Activated T-helper 2 cell treated with anti-CD3 and anti-CD28 coated beads, Interferon-gamma antibody, Interleukin-2, Interleukin-4, amounts not matched to agents 10 μg/mL and 5 μg/mL and 100 μg/mL, durations not matched to agents 14 hours and 24 hours and 36 hours (primary cell): ENCODE measurements at regions not wholly inside any gene's neighbourhood (a gene's known extent, or its start where the extent isn't known, plus 50 kb on each side); places are given as distances from the start of the nearest gene placed in this dataset.
"Not testable (repeated sequence)": the region's sequence is repeated elsewhere in the genome, so short reads cannot be mapped to it uniquely, and the experiment has no call there.

Experiments used
- DNase-seq: peaks from one replicate; pipeline ENCODE4 v3.0.0; 2021; ENCODE audit warnings: low spot score
- H3K27ac Mint-ChIP-seq: one replicate; pipeline ENCODE4 v1.8.0; 2021; ENCODE audit warnings: mixed read lengths
- H3K27me3 Mint-ChIP-seq: one replicate; pipeline ENCODE4 v1.8.0; 2021; ENCODE audit warnings: low read depth, mixed read lengths
- H3K36me3 Mint-ChIP-seq: one replicate; pipeline ENCODE4 v1.8.0; 2021; ENCODE audit warnings: low read depth, mixed read lengths
- H3K4me1 Mint-ChIP-seq: one replicate; pipeline ENCODE4 v1.8.0; 2021; ENCODE audit warnings: low read depth, mixed read lengths
- H3K4me3 Mint-ChIP-seq: one replicate; pipeline ENCODE4 v1.8.0; 2021; ENCODE audit warnings: low read depth, mild to moderate bottlenecking, moderate library complexity, mixed read lengths
- H3K9me3 Mint-ChIP-seq: one replicate; pipeline ENCODE4 v1.8.0; 2021; ENCODE audit warnings: mixed read lengths
- intact Hi-C: fragments of 100-400 bp; cut with micrococcal nuclease; formaldehyde crosslinking; loops from one replicate; pipeline ENCODE4 v1.15.1; 2023

- Mint-ChIP-seq H3K4me3 (no peak overlapping the region), H3K27ac (no peak overlapping the region), H3K4me1 (no peaks in the 10 kb centered on the region), H3K36me3 (no peaks in the 10 kb centered on the region), H3K27me3 (no peaks in the 10 kb centered on the region), H3K9me3 (peaks cover 4% of the 10 kb centered on the region)
- intact Hi-C loops: no loop called here
- DNase-seq: no peak
Observed at GRCh38 chr14:86066651-86067050, 536.7 kb downstream of the FLRT2 start.

DNA sequence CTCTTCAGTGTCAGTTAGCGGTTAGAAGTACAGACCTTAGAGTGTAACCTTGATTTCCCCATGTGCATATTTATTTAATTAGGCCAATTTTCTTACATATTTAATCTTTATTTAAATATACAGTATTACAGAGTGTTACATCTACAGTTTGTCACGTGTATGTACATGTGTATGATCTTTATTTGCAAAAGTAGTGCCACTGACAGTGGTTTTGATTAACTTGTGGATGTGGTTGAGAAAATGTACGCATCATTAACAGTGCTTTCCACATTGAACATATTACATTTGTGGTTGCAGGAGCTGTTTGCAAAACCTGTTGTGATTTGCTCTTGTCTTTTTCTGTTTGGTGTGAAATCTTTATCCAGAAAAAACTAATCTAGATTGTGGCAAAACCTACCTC is 535.5 kb downstream of the FLRT2 start:
- H3K9me3 Mint-ChIP-seq: peaks cover 4% of the 10 kb centered on the region
- H3K36me3 Mint-ChIP-seq: no peaks in the 10 kb centered on the region

GRCh38 chr14:86064595-86064994 is 534.7 kb downstream of the FLRT2 start:
- DNase-seq, H3K4me3 Mint-ChIP-seq, H3K36me3 Mint-ChIP-seq, H3K4me1 Mint-ChIP-seq, H3K9me3 Mint-ChIP-seq, H3K27me3 Mint-ChIP-seq, H3K27ac Mint-ChIP-seq, intact Hi-C loops: not testable (repeated sequence)

More for the DNA sequence above, 535.5 kb downstream of the FLRT2 start:
- Mint-ChIP-seq H3K4me3 (no peak overlapping the region), H3K27me3 (no peaks in the 10 kb centered on the region), H3K4me1 (no peaks in the 10 kb centered on the region), H3K27ac (no peak overlapping the region)
- intact Hi-C loops: no loop called here
- no peak for DNase-seq

DNA sequence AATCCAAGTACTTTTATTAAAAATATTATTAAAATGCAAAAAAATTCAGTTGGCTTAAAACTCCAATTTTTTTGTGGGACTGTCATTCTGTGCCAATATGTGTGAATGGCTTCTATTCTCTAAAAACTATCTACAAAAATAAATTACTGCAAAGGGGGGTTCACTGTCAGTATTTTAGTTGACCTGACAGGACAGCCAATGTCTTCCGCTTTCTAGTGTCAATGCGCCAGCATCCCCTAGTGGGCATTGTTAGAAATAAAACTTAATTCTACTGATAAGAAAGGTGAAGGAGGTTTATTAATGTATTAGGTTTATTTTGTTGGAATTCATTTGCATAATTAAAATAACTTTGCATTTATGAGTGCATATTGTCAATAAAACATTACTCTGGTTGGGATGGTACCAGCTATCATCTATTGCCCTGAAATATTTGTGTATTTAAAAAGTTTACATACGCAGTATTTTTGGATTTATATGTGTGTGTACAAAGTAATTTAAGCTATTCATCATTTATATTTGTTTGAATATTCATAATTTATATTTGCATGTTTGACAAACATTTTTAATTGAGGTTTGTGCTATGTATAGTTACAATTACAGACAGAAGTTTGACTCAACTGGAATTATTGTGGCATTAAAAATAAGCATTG is 527.2 kb downstream of the FLRT2 start:
- H3K4me1 Mint-ChIP-seq: no peaks in the 10 kb centered on the region
- intact Hi-C loops: no loop called here
- no peak overlapping the region for H3K4me3 Mint-ChIP-seq
- no peak for DNase-seq
- no peaks in the 10 kb centered on the region for H3K36me3 Mint-ChIP-seq
- H3K27me3 Mint-ChIP-seq: no peaks in the 10 kb centered on the region
- H3K27ac Mint-ChIP-seq: no peak overlapping the region
- no peaks in the 10 kb centered on the region for H3K9me3 Mint-ChIP-seq

GRCh38 chr14:86055512-86056075 is 525.6 kb downstream of the FLRT2 start:
- no peak overlapping the region for H3K27ac Mint-ChIP-seq
- H3K4me1 Mint-ChIP-seq: no peaks in the 10 kb centered on the region
- no peaks in the 10 kb centered on the region for H3K27me3 Mint-ChIP-seq
- intact Hi-C loops: no loop called here
- no peaks in the 10 kb centered on the region for H3K36me3 Mint-ChIP-seq
- no peak overlapping the region for H3K4me3 Mint-ChIP-seq
- H3K9me3 Mint-ChIP-seq: no peaks in the 10 kb centered on the region
- no peak for DNase-seq

GRCh38 chr14:86052868-86053267 is 522.9 kb downstream of the FLRT2 start:
- H3K4me1 Mint-ChIP-seq: no peaks in the 10 kb centered on the region
- no peak overlapping the region for H3K4me3 Mint-ChIP-seq
- intact Hi-C loops: no loop called here
- H3K27me3 Mint-ChIP-seq: no peaks in the 10 kb centered on the region
- no peaks in the 10 kb centered on the region for H3K9me3 Mint-ChIP-seq
- no peak overlapping the region for H3K27ac Mint-ChIP-seq
- no peak for DNase-seq
- no peaks in the 10 kb centered on the region for H3K36me3 Mint-ChIP-seq

GRCh38 chr14:86050757-86051156 is 520.8 kb downstream of the FLRT2 start:
- intact Hi-C loops: no loop called here
- no peaks in the 10 kb centered on the region for H3K4me1 Mint-ChIP-seq
- H3K4me3 Mint-ChIP-seq: no peak overlapping the region
- H3K27ac Mint-ChIP-seq: no peak overlapping the region
- H3K36me3 Mint-ChIP-seq: no peaks in the 10 kb centered on the region
- no peaks in the 10 kb centered on the region for H3K9me3 Mint-ChIP-seq
- no peaks in the 10 kb centered on the region for H3K27me3 Mint-ChIP-seq
- DNase-seq: no peak

DNA sequence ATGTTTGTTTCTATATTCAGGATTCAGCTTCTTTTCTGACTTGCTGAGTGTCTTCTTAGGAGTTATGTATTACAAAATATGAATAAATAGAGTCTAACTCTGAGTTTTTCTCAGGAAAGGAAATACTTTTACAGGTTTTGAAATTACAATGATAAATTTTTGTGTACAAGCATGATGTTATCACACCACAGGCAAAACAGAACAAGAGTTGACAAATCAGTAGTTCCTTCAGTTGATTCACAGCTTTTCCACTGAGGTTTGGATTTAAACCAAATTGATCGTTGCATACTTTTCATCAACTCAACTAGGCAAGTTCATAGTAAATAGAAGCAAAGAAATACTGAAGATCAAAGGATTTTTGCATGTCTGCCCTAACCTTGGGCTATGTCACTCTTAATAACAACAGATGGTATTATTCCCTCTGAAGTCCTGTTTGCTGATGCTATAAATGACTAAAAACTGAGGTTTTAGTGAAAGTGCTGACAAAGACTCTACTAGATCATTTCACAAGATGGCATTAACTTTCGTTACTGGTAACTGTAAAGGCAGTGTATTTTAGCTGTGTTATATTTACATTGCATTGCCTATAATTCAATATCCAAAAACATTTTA is 520.2 kb downstream of the FLRT2 start:
- intact Hi-C loops: no loop called here
- no peaks in the 10 kb centered on the region for H3K4me1 Mint-ChIP-seq
- H3K36me3 Mint-ChIP-seq: no peaks in the 10 kb centered on the region
- no peak overlapping the region for H3K4me3 Mint-ChIP-seq
- no peak overlapping the region for H3K27ac Mint-ChIP-seq
- no peak for DNase-seq
- no peaks in the 10 kb centered on the region for H3K9me3 Mint-ChIP-seq
- H3K27me3 Mint-ChIP-seq: no peaks in the 10 kb centered on the region

DNA sequence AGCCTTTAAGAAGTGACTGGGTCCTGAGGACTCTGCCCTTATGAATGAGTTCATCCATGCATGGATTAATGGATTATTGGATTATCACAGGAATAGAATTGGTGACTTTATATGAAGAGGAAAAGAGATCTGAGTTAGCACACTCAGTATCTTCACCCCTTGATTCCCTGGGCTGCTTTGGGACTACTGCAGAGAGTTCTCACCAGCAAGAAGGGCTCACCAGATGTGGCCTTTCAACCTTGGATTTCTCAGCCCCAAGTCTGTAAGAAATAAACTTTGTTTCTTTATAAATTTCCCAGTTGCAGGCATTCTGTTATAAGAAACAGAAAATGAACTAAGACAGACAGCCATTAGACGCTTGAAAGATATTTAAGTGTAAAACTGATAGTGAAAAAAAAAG is 509.2 kb downstream of the FLRT2 start:
- no peaks in the 10 kb centered on the region for H3K4me1 Mint-ChIP-seq
- no peaks in the 10 kb centered on the region for H3K27me3 Mint-ChIP-seq
- no peaks in the 10 kb centered on the region for H3K36me3 Mint-ChIP-seq
- no peak for DNase-seq
- H3K27ac Mint-ChIP-seq: no peak overlapping the region
- H3K4me3 Mint-ChIP-seq: no peak overlapping the region
- H3K9me3 Mint-ChIP-seq: no peaks in the 10 kb centered on the region
- intact Hi-C loops: loop anchor here (10.0 kb wide), 1 partner anchor 104 kb away; no protein-coding TSS in a partner anchor

DNA sequence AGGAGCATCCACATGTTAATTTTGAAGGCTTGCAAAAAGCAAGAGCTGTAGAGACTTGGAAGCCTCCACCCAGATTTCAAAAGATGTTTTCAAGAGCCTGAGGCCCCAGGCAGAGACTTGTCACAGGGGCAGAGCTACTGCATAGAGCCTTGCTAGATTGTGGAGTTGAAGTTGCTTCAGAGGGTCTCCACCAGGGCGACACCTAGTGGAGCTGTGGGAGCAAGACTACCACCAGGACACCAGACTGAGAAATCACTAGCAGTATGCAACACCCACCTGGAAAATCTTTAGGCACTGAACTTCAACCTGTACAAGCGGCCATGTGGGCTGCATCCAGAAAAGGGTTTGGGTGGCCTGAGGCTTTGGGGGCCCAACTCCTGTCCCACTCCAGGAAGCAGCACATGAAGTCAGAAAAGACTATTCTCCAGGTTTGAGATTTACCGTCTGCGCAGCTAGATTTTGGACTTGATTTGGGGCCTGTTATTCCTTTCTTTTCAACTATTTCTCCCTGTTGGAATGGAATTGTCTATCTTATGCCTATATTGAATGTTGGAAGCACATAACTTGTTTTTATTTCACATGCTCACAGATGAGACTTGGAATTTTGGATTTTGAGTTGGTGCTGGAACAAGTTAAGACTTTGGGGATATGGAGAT is 508.6 kb downstream of the FLRT2 start:
- Mint-ChIP-seq H3K9me3 (no peaks in the 10 kb centered on the region), H3K4me1 (no peaks in the 10 kb centered on the region), H3K27ac (no peak overlapping the region), H3K36me3 (no peaks in the 10 kb centered on the region), H3K4me3 (no peak overlapping the region), H3K27me3 (no peaks in the 10 kb centered on the region)
- DNase-seq: peak; percentile 12
- intact Hi-C loops: loop anchor here (10.0 kb wide), 1 partner anchor 104 kb away; no protein-coding TSS in a partner anchor

- Mint-ChIP-seq H3K36me3 (no peaks in the 10 kb centered on the region), H3K9me3 (no peaks in the 10 kb centered on the region)
Observed at GRCh38 chr14:86035882-86036281, 505.9 kb downstream of the FLRT2 start.

GRCh38 chr14:86027990-86028389 is 498.0 kb downstream of the FLRT2 start:
- Mint-ChIP-seq H3K27ac (no peak overlapping the region), H3K4me3 (no peak overlapping the region), H3K27me3 (no peaks in the 10 kb centered on the region), H3K9me3 (peaks cover 16% of the 10 kb centered on the region), H3K4me1 (peaks cover 9% of the 10 kb centered on the region), H3K36me3 (no peaks in the 10 kb centered on the region)
- intact Hi-C loops: no loop called here
- DNase-seq: no peak

More at GRCh38 chr14:86035882-86036281, 505.9 kb downstream of the FLRT2 start:
- H3K27me3 Mint-ChIP-seq: no peaks in the 10 kb centered on the region
- H3K27ac Mint-ChIP-seq: no peak overlapping the region
- peaks cover 8% of the 10 kb centered on the region for H3K4me1 Mint-ChIP-seq
- no peak for DNase-seq
- intact Hi-C loops: loop anchor here (10.0 kb wide), 1 partner anchor 101 kb away; no protein-coding TSS in a partner anchor
- no peak overlapping the region for H3K4me3 Mint-ChIP-seq

DNA sequence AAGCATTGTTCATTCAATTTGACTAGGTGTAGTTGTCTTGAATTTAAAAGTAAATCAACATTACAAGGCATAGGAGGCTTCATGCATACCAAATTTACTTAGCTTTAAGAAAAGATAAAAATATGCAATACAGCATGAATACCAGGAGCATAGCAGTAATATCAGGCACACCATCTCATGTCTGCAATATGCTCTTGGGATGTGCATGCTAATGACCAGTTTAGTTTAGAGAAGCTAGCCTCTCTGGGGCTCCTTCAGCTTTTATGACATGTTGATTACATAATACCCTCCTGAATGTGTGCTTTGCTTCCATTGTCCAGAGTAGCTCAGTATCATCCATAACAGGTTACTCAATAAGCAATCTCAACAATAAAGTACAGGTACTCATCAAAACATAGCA is 497.2 kb downstream of the FLRT2 start:
- Mint-ChIP-seq H3K4me1 (peaks cover 9% of the 10 kb centered on the region), H3K27me3 (no peaks in the 10 kb centered on the region), H3K9me3 (peaks cover 17% of the 10 kb centered on the region), H3K4me3 (no peak overlapping the region), H3K27ac (no peak overlapping the region), H3K36me3 (no peaks in the 10 kb centered on the region)
- DNase-seq: no peak
- intact Hi-C loops: no loop called here
